ENCODE measurements at regions not wholly inside any gene's neighbourhood (a gene's known extent, or its start where the extent isn't known, plus 50 kb on each side); places are given as distances from the start of the nearest gene placed in this dataset.

DNA sequence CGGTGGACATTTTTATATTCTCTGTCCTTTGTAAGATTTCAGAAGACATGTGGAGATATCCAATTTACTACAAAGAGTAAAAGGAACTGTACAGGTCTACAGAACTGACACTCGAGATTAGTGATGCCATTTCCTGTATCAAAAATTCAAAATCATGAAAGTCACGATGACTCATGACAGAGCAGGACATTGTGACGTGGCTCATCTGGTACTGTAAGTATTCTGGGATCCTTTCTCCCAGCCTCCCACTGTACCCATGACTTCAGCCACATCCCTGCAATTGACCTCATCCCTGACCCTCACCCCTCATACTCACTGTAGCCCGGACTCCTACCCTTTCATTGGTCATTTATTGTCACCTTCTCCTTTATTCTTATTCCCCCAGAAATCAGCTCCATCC is 736.5 kb downstream of the EPHA4 start:
- DNase-seq: no peak

DNA sequence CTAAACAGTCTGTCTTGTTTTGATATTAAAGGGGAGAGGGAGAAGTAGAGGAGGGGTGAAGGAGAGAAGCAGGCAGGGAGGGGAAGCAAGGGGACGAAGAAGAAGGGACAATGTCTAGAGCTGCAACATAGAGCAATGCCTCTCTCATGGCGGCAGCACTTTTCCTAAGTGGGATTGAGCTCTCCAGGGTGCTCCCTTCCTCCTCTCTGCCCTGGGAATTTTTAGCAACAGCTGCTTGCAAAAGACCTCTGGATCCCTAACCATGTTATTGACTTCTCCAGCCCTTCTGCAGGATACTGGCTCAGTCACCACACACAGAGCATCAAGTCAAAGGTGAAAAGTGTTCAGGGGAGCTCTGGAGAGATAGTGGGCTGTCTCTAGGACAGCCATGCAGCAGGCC is 734.9 kb downstream of the EPHA4 start:
- DNase-seq: no peak

DNA sequence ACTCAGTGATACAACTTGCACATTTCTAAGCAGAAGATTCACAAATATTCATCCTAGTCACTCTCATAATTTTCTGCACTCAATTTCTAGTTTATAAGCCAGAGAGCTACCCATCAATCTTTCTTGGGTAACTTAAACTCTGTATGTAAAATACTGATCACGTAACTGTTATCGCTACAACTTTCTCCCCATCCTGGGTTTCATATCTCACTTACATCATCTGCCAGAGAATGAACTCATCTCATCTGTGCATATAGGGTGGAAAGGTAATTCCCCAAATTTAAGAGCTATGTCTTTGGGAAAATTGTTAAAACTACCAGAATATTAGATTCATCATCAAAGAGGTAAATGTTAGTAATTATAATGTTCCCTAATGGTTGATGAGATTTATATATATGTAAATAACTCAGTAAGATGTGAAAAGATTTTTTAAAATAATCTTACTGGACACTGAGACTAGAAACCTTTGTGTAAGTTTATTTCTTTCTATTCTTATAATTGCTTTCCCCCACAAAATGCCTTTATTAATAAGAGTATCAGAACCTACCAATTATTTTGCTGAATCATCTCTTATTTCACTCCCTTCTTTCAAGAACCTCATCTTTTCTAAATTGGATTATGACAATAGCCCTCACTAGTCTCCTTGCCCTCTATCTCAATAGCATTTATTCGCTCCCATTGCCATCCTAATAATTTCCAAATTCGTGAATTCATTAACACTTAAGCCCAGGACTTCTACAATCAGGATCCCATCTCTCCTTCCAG is 729.0 kb downstream of the EPHA4 start:
- no peak for DNase-seq

DNA sequence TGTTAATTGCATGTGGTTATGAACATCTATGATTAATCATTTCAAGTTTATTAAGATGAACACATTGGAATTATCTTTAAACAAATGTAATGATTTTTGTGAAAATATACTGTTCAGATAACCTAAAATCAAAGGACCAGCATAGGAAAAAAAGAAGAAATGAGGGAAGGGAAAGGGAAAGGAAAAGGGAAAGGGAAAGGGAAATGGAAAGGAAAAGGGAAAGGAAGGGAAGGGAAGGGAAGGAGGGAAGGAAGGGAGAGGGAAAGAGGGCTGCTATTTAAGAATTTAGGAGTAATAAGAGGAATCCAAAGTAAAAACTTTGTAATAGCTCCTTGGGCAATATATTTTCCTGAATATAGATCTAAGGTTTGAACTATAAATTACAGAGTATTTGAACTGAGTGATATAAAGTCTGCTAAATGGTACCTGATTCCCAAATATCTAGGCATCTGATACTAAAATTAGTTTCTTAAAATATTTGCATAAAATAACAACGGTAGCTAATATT is 726.3 kb downstream of the EPHA4 start:
- no peak for DNase-seq

DNA sequence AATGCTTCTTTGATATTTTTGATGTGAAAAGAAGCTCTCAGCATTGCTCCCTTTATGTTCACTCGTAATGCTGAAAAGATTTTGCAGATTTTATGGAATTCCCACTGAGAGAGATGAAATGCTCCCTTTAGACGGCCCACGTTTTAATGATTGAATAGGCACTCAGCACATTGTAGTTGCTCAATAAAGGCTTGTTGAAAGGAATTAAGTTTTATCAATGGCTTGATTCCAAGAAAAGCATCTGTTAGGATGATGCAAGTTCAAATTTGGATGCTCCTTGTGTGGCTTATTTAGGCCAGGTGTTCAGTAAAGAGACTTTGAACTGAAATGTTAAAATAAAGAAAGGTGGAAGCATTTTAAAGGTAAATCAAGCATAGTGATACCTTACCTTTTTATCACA is 725.1 kb downstream of the EPHA4 start:
- DNase-seq: no peak

DNA sequence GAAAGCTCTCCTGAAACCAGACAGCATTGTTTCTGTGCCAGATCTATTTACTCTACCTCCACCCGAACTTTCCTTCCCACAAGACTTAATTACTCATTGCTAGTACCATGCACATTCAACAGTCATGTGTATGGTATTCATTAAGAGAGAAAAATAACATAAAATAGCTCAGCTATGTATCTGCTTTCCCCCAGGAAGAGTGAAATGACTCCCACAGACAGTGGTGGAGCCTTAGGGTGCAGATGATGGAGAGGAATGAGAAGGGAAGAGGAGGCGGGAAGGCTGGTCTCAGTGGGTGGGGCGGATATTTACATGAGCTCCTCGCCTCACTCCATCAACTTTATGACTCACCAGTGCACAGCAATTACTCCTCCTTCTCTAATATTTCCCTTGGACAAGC is 724.5 kb downstream of the EPHA4 start:
- DNase-seq: no peak

DNA sequence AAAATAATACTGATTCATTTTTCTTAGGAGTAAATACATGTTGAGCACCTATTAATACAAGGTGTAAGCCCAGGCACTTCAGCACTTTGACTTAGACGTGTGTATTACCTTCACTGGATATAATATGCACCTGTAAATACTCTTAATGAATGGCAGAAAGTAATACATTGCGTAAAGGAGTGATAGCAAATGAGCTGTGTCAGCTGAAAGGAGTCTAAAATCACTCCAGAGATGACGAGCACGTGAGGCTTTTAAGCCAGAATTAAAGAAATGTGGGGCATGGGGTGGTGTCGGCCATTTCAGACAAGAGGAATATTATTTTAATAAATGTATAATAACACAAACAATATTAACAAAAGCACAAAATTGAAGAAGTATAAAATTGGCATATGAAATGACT is 722.7 kb downstream of the EPHA4 start:
- DNase-seq: no peak

DNA sequence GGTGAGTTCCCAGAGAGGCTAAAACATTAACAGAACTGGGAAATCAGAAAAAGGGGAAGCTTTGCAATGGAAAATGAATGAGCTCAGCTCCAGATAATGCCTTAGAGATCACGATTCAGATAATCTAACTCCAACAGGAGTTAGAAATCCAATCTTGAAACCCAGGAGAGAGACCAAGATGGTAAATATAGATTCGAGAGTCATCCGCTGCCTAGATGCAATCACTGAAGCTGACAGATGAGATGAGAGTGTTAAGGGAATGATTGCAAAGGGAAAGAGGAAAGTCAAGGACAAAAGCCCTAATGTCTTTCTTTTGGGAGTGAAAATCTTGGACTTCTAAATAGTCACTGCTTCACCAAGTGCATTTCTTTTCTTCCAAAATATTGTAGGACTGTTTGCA is 722.0 kb downstream of the EPHA4 start:
- DNase-seq: no peak

DNA sequence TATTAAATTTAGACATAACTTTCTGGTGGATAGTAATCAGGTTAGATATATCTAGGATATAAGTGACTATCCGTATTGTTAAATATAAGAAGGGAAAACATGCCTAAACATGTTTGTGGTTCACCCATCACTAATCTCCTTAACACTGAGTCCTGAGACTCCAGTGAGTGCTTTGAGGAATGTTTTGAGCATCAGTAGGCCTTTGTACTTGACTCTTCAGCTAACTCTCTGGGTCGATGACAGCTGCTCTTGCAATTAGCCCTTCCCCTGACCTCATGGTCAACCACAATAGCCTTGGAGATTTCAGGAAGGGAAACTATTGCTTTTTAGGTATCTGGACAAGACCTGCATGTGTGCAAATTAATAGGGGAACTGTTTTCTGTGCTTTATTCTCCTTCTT is 716.8 kb downstream of the EPHA4 start:
- no peak for DNase-seq

DNA sequence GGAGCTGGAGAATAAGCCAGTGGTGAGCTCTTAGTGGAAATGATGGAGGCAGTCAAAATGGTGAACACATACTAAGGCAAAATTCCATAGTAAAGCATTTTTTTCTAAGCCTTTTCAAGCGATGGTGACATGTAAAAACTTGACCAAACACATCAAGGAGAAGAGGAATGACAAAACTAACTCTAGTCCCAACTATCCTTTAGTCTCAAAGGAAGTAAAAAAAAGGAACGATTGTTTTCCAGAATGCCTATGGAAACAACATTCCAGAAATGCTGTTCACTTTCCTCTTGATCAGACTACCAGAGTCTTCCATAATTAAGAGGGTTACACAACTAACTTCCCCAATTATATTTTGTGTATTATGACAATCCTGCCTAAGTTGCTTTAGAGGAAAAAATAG is 715.6 kb downstream of the EPHA4 start:
- no peak for DNase-seq

DNA sequence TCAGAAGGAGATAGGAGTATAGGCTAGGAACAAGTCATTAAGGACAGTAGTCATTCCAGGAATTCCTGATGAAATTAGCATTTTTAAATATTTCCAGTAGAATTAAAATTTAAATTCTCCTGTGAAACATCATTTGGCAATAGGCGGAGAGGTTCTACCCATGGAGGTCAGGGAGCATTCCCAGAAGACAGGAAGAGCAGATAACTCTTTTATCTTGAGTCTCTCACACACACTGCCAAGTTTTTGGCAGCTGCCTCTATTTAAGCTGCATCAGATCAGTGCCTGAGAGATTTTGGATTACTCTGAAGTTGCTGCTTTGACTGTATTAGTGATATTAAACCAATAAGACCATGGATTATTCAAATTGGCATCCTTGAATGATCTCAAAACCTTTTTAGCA is 714.7 kb downstream of the EPHA4 start:
- no peak for DNase-seq

DNA sequence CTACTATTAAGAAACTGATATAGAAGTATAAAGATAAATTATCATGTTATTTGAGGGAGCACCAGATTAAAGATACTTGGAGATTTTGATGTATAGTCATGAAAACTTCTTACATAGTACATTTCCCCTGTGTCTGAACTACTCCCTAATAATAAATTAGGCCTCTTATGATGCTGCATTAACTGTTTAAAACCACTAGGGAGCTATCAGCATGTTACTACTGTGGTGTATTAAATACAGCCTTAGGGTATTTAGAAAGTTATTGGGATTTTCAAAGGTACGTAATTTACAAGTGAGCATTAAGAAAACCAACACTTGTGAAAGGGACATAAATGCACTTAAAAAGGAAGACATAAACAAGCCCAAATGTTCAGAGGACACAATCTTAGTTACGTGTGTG is 714.0 kb downstream of the EPHA4 start:
- no peak for DNase-seq

DNA sequence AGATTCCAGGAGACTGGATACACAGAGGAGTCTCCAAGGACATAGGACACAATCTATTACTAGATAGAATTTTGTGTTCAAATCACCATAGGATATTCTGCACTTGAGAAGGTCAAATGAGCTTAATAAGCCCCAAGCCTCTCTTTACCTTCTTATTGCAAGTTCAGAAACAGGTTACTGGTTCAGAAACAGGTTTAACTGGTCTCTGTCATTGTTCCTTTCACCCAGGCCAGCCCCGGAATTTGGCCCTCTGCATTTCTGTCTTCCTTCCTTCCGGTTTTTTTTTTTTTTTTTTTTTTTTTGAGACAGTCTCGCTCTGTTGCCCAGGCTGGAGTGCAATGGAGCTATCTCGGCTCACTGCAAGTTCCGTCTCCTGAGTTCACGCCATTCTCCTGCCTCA is 700.2 kb downstream of the EPHA4 start:
- no peak for DNase-seq

DNA sequence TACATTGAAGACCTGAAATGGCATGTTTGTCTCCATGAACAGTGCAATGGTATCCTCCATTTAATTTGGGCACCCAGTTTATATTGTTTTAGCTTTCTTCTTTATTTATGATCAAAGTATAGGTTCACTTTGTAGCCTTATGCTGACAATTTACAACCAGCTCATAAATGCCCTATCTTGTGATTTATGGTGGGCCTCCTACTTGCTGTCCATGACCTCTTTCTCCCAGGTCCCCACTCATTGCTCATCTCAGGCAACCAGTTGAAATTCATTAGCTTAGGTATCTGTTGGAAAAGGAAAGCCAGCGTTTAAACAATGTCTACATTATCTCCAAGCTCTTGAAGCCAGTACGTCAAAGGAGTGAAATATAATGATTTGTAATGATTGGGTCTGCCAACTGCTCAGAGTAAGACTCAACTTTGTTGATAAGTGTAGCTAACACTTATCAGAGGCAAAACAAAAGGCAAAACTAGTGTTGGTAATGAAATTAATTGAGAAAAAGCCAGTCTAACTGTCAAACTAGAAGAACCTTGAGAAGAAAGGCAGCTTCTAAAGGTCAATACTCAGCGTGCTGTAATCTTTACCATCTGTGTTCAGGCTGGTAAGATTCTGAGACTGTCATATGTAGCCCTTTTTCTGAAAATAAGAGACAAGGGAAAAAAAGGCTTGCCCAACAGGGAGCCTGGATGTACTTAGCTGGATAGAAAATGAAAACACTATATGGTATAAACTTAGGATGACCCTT is 695.9 kb downstream of the EPHA4 start:
- no peak for DNase-seq

DNA sequence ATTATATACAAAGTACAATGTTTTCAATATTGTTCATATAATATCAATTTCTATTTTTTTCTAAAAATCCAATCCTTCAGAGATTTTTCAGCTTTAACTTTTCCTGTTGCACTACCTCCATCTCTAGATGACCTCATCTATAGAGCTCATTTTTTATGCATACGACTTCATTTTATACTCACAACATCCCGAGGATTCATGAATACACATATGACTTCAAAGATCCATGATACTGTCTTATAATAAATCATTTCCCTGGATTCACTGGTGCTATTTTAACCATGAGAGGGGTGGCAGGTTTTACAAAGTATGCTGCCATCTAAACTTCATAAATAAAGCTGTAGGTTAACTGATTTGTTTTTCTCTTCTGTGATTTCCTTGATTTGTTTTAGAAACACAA is 694.6 kb downstream of the EPHA4 start:
- DNase-seq: no peak

DNA sequence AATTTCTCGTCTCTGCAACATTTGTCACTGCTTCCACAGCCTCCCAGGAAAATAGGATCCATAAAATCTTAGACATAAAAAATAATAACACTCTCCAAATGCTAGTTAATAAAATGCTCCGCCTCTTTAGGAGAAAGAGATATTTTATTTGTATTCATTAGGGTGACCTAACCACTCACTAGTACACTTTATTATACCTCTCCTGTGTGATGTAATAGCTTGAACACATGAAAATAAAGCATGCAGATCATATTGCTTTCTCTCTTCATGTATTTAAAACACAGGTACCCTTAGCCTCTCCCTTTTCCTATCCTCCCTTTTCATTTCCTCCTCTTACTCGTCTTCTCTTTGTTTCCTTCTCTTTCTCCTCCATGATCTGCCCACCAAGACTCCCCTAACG is 694.2 kb downstream of the EPHA4 start:
- no peak for DNase-seq

DNA sequence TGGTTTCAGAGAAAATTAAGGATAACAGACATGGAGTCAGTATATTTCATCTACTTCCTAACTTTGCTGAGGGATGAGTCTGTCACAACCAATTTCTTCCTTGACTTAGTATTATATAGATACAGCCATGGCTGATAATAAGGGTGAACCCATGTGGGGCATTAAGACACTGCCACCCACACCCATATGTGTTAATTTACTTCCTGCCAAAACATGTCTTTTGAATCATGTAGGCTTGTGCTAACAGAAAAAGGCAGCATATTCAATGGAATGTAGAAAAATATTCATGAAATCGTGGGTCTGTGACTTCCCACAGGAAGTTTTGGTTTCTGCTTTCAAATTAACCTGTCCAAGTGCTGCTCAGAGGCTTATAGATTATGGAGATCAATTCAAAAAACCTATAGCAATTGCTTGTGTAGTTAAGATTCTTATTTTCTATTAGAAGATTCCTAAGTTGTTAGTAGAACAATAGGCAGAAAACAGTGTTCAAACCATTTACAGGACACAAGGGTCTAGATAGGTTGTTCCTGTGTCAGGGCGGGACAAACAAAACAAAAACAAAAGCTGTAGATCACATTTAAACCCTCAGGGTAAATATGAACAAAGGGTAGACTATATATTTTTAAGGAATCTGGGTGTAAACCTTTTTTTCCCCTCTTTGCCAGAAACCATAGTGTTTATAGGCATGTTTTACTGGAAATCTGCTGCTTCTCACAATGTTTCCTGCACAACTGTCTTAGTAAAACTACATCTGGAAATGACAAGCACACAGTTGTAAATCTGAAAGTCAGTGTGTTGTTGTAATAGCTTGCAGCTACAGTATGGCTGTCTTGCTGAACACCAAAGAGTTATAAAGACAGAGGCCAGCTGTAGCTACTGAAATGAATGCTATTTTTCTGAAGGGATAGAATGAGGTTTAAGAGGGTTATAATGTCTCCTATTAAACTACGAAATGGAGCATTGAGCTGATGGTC is 691.2 kb downstream of the EPHA4 start:
- no peak for DNase-seq

DNA sequence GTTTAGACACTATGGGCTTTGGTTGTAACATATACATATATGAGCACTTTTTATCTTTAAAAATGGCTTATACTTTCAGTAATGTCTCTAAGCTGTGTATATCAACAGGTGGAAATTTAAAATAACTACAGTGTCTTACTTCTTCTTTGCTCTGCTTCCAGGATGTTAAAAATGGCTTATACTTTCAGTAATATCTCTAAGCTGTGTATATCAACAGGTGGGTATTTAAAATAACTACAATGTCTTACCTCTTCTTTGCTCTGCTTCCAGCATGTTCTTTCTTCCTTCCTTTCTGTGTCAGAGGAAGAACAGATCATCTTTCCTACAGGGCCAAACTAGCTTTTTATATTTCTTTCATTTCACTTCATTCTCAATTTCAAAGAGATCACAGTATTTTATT is 689.6 kb downstream of the EPHA4 start:
- DNase-seq: no peak

DNA sequence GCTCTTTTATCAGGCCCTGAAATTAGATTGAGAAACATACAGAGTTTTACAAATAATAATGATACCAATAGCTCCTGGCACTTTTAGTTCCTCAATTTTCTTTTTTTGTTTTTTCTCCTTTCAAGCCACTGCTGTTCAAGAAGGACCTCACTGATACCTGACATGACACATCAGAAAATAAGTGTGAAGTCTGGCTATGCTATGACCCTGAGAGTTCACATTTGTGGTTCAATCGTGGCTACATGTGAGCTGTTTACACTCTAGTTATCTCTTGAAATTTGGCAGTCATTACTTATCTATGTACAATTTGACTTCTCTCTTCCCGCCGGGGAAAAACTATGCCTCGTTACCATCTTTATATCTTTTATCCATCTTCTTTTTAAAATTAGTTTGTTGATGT is 686.5 kb downstream of the EPHA4 start:
- no peak for DNase-seq

DNA sequence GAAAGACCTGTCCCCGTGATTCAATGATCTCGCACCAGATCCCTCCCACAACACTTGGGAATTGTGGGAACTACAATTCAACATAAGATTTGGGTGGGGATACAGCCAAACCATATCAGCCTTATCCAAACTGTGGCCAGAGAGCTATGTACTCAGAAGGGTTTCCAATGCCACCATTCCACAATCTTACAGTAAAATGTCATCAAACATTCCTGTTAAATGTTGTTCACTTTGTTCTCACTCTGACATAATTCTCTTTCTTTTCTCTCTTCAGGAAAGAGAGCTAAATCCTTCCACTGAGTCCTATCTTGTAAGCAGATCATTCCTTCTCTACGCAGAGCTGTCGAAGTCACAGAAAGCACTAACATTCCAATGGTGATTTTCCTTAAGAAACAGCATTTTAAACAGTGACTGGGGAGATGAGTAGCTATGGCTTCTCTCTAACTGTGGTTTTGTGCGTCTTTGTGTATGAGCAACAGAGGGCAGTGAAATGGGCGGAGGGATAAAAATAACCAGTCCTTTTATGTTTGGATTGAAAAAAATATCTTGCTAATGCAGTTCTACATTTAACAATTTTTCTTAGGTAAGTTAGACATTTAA is 684.7 kb downstream of the EPHA4 start:
- no peak for DNase-seq

DNA sequence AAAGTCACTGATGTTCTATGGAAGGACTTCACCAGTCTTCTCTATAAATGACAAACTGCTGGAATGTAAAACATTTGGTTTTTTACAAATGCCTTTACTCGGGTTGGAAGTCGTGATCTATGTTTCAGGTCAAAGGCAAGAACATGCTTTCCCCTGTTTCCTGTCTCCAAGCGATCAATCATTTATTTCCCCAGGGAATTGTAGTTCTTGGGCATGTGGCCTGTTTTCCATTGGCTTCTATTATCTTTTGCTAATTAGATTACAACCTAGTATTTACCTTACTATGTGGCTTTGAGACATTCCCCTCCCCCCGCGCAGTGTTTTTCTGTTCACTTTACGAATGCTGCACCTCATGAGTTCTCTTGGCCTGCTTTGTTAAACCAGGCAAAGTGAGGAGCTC is 684.2 kb downstream of the EPHA4 start:
- no peak for DNase-seq

DNA sequence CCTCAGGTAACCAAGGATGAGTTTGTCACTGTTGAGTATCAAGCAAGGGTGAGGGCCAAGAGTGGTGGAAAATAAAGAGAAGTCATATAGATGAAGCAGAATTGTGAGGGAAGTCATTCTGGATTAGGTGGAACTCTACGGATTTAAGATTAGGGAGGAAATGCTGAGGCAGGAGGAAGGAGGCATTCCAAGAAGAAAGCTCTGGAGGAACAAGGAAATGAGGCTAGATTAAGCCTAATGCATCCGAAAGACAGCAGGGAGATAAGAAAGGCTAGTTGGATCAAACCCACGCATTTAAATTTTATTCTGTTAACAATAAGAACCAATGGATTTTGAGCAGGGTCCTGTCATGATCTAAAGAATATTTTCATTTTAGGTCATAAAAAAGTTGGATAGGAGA is 681.2 kb downstream of the EPHA4 start:
- no peak for DNase-seq

DNA sequence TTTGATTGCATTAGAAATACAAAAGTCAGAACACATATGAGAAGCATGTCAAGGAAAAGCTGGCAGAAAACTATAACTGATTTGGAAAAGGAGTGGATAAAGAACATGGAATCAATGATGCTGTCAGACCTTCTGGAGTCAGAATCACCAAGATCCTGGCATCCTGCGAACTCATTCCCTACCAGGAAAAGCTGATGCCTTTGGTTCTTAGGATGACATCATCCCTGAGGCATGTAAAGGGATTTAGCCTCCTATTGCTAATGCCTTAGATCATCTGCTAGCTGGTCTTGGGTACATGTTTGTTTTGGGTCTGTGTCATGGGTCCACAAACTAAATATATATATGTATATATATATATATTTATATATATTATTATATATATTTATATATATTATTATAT is 680.7 kb downstream of the EPHA4 start:
- no peak for DNase-seq
